GM21360 (cell line): ENCODE measurements at regions not wholly inside any gene's neighbourhood (a gene's known extent, or its start where the extent isn't known, plus 50 kb on each side); places are given as distances from the start of the nearest gene placed in this dataset.
"Not testable (repeated sequence)": the region's sequence is repeated elsewhere in the genome, so short reads cannot be mapped to it uniquely, and the experiment has no call there.

Experiments
- ATAC-seq: cut with Tn5 transposase; IDR thresholded peaks from one replicate; pipeline ENCODE4 v1.9.1; 2021; ENCODE audit warnings: mild to moderate bottlenecking, moderate library complexity; ENCODE audit not compliant: unreplicated experiment

DNA sequence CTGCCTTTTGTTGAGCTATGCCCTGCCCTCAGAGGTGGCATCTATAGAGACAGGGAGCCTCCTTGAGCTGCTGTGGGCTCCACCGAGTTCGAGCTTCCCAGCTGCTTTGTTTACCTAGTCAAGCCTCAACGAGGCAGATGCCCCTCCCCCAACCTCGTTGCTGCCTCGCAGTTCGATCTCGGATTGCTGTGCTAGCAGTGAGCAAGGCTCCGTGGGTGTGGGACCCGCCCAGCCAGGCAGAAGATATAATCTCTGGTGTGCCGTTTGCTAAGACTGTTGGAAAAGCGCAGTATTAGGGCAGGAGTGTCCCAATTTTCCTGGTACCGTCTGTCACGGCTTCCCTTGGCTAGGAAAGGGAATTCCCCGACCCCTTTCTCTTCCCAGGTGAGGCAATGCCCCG lies 88.4 kb upstream of the CDK6 start:
- ATAC-seq: no peak

DNA sequence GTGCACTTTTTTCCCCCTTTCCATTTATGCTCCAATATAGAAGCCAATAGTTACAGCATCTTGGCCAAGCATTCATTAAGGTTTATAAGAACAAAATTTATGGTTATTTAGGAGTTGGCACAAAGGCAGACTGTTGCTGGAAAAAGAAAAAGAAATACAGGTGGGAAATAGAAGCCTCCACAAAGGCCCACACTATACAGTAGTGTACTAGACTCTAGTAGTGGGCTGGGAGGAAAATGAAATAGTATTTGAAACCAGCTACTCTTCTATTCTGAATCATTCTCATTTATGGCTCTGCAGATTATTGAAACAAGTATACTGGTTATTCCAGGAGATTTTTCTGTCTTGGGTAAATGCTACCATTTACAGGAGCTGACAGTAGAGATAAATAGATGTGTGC lies 80.9 kb upstream of the CDK6 start:
- ATAC-seq: no peak

DNA sequence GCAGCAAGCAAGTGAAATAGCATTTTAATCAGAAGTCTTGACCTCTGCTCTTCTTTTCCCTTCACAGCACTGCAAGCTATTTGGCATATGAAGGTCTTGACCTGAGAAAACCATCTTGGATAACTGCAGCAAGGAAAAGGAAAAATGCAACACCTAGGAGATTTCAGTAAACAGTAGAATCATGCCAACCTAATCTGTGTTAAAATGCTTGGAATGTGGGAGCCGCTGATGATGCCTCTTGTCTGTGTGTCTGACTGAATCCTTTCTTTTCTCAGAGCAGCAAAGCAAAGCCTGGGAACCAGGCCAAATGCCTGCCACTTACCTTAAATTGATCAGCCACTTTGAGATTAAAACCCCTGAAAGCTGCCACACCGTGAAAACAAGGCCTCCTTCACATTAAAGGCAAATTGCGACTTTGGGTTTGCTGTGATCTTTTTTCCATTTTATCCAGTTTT lies 80.4 kb upstream of the CDK6 start:
- ATAC-seq: no peak

DNA sequence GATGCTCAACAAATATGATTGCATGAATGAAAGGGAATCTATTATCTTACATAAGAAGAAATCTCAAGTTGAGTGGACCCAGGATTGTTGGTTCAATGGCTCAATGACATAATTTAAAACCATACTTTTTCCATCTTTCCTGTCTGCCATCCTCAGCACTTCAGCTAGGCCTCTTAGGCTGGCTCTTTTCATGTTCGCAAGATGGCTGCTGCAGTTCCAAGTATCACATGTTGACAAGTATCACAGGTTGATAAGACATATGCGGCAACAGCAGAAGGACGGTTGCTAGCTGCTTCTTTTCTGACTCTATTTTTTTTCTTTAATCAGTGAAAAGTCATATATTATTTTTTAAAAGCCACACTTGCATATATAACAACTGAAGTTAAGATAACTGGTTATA lies 79.0 kb upstream of the CDK6 start:
- no peak for ATAC-seq

DNA sequence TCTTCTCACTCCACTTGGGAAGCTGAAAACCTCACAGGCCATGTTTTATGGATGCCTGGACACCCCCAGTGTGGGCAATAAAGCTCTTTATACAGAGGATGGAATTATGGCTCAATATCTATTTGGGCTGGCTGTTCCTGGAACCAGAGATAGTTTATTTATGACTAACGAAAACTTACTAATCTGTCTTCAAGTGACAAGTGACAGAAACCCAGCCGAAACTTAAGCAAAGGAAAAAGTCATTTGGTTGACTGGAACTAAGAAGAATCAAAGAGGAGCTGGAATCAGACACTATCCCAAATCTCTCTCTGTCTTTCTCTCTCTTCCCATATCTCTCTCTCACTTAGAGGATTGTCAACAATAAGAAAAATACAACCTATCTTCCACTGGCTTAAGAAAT lies 78.3 kb upstream of the CDK6 start:
- ATAC-seq: no peak

DNA sequence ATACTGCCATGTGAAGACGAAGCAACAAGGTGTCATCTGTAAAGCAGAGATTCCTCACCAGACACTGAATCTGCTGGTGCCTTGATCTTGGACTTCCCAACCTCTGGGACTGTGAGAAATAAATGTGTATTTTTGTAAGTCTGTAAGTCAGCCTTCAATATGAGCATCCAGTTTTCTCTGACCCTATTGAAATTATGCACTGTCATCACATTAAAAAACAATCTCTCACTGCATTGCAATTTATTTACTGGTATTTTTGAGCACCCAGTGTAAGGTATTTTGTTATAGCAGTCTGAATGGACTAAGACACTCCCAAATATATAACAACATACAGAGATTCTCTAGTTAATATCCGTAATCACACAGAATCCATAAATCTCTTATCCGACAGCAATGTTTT lies 77.5 kb upstream of the CDK6 start:
- ATAC-seq: no peak

GRCh38 chr7:92910976-92911375 lies 74.6 kb upstream of the CDK6 start:
- ATAC-seq: no peak

DNA sequence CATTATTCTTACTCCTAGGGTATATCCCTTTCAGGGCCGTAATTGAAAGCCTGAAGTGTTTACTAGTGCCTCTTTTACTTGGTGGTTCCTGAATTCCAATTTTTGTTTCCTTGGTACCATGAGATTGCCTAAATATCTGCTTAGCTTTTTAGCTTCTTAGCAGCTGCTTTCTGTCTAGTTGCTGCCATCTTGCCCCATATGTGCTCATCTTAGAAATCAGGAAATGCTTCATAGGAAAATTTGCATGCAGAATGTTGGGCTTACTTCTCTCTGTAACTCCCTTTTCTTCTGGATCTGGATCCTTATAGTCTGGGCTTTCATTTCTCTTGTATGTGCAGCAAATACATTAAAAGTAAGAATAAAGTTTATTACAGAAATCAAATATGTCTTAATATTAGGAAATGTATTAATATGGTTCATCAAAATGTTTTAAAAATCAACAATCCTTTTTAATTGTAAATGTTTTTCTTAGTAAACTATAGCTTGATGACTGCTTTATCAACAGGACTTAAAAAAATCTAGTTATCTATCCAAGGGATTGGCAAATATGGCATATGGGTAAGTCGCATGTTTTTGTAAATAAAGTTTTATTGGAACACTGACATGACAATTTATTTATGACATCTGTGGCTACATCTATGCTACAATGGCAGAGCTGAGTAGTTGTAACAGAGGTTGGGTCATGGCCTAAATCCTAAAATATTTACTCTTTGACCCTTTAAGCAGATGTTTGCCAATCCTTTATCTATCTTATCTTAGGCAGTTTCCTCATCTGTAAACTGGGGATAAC lies 73.5 kb upstream of the CDK6 start:
- ATAC-seq: no peak

DNA sequence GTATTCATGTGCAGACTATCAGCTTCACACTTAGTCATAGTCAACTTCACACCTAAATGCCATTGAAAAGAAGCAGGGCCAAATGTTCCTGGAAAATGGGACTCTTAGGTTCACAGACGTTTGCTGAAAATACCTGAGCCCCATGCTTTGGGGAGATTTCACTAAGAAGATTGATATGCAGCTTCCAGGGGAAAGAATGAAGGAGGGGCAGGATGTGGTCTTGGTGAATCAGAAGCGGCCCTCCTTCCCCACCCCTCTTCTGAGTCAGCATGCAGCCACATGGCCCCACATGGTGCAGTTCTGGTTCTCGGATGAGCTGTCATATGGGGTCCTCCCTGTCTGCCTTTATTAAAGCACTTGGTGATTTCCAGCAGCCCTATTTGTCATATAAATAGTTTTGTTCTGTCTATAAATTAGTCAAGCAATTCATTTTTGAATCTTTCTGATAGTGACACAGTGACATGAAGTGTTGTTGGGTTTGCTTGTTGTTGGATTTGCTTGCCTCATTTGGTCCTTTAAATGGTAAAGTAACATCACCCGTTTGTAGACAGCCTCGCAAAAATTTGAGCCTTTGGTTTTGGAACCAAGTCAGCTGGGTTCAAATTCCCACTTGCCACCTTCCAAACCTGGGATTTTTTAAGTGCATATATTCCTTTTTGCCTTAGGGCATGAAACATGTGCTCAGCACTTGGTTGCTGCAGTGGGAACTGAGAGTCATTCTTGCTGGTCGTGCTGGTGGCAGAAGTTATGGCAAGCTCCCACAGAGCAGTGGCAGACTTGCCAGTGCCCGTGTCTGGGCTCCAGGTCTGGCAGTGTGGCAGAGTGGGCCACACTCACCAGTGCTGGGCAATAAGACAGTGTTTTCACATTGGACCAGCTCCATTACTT lies 68.1 kb upstream of the CDK6 start:
- ATAC-seq: peak; percentile 99

GRCh38 chr7:92898798-92899197 lies 62.4 kb upstream of the CDK6 start:
- ATAC-seq: no peak

DNA sequence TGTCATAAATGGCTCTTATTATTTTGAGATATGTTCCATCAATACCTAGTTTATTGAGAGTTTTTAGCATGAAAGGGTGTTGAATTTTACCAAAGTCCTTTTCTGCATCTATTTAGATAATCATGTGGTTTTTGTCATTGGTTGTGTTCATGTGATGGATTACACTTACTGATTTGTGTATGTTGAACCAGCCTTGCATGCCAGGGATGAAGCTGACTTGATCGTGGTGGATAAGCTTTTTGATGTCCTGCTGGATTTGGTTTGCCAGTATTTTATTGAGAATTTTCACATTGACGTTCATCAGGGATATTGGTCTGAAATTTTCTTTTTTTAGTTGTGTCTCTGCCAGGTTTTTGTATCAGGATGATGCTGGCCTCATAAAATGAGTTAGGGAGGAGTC lies 58.5 kb upstream of the CDK6 start:
- ATAC-seq: not testable (repeated sequence)

DNA sequence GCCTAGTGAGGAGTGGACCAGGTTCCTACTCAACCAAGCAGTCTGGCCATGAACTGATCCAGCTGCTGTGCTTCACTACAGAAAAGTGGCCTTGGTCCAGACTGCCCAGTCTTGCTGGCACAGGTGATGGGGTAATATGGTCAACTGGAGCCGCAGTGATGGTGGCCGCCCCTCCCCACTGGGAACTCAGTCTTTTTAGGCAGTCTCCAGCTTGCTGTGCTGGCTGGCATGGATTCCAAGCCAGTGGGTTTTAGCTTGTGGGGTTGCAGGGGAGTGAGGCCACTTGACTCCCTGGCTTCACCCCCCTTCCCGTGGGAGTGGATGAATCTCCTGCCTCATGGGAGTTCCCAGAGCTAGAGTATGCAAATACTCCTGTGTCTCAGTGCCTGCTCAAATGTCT lies 52.7 kb upstream of the CDK6 start:
- ATAC-seq: no peak
